NCI-H2227 (cell line): ENCODE measurements at regions not wholly inside any gene's neighbourhood (a gene's known extent, or its start where the extent isn't known, plus 50 kb on each side); places are given as distances from the start of the nearest gene placed in this dataset.

Experiments used
- DNase-seq: peaks from one replicate; lab custom pipeline; 2025; ENCODE audit not compliant: unreplicated experiment; lab: John Stamatoyannopoulos, UW

DNA sequence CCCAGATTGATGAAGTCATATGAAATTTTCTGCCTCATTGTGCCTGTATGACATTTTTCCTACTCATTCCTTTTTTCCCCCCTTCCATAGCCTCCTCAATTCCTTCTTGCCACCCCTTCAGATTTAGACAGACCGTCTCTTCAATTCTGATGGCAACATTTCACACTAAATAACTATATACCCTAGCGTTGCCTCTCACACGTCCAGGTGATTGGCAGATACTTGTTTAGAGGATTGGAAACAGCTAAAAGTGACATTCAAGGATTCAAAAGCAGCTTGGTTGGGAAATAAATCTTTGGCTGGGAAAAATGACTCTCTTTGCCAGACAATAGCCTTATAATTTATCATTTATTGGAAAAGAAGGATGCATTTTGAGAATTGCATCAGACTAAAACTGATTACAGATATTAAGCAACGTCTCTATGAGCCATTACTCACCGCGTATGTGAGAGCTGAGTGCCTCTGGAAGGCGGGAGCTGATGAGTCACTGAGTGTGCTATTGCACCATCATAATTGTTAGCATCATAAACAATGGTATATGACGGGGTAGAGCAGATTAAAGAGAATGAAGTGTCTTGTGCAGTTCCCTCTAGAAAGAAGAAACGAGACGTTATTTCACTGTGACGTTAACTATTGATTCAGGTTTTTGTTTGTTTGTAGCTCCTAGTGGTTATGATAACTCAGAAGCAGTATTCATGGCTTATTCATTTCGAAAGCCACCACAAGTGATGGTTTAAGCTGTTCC, 61.1 kb upstream of the FAM216B start:
- peak; percentile 48 for DNase-seq

DNA sequence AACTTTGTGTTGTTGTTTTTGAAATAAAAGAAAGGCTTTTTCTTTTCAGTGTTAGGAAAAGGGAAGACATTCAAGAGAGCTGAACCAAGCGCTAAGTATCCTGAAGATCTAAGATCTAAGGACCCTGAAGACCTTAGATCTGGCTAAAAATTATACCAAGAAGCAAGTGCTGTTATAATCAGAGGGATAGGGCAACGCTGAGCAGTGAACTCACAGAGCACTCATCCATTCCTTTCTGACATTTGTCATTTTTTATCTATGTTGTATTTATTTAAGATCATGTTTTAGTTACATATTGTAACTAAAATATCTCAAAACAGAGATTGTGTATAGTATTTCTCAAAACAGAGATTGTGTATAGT, 60.5 kb upstream of the FAM216B start:
- no peak for DNase-seq

DNA sequence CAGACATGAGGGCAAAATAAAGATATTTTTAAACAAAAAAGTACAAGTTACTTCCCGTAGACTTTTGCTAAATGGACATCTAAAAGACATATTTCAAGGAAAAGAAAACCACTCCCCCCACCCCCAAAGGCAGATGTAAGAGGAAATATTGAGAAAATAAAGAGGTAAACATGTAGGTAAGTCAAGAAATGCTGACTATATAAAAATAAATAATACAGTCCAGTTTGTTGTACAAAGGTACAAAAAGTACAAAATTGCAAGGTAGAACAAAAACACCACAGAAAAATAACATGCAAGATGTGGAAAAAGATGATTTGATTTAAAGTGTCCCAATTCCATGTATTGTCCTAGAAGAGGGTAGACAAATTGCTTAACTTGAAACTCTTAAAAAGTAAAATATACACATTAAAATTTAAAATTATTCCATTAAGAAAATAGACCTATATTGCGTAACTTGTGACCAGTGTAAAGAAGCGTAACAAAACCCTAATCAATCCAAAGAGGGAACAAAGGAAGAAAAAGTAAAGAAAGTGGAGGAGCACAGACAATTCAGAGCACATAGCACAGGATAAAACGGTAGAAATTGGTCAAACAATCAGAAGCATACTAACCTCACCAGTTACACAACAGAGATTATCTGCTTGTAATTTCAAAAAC, 58.4 kb upstream of the FAM216B start:
- DNase-seq: no peak

DNA sequence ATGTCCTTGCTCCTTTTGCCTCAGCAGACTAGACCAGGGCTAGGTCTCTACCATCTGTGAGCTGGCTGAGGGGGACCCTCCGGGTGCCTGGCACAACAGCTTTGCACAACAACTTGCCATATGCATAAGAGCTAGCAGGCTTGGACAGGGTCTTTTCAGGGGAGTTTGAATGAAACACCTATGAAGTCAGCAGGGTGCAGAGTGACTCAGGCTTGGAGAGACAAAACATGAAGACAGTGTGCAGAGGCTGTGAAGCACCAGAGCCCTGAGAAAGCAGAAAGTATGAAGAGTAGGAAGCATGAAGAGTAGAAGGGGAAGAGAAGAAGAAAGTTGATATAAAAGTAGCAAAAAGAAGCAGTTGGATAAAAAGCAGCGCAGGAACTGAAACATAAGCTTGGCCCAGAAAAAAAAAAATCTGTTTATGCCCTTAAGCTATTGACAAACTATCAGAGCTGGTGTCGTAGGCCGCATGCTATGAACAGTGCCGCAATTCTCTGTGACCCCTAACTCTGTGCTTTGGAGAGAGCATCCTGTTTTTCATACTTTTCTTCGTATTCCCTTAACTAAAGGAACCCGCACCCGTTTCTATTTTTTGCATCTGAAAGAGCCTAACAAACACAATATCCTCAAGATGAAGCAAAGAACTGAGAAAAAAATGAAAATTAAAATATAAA, 52.7 kb upstream of the FAM216B start:
- no peak for DNase-seq

DNA sequence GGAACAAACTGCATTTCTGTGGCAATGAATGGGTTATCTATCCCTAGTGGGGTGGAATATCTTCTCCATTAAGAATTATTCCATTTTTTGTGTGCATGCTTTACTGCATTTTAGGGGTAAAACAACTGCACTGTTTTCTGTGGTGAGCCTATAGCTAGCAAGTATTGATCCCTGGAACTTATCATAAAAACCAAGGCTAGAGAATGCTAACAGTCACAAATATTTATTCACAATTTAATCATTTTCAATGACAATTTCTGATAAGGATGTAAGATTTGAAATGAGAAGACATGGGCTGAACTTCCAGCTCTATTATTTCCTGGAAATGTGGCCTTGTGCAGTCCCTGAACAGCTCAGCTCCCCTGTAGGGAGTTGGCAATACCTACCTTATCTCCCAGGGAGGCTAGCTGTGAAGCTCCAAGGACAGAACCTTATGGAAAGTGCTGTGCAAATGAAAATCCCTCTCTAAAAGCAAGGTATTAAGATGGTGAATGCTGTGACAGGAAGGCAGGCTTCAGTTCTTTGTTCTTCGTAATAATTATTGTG, 51.5 kb upstream of the FAM216B start:
- DNase-seq: no peak
